Activated CD8-positive, alpha-beta T cell treated with anti-CD3 and anti-CD28 coated beads for 36 hours (primary cell): ENCODE measurements at regions not wholly inside any gene's neighbourhood (a gene's known extent, or its start where the extent isn't known, plus 50 kb on each side); places are given as distances from the start of the nearest gene placed in this dataset.

Source experiments
- ATAC-seq: fragments of 200-7000 bp; cut with Tn5 transposase; one replicate; pipeline ENCODE4 v1.10.0; 2021; ENCODE audit warnings: mild to moderate bottlenecking, moderate library complexity
- CTCF ChIA-PET: fragments of 350-600 bp; sonication (Branson Sonifier 250); formaldehyde crosslinking; loops from one replicate; lab custom pipeline; 2021; ENCODE audit warnings: antibody characterized with exemption; lab: Charles Lee
- POLR2A ChIA-PET: fragments of 350-600 bp; sonication (Branson Sonifier 250); formaldehyde crosslinking; loops from one replicate; lab custom pipeline; 2021; ENCODE audit warnings: antibody characterized with exemption; lab: Charles Lee
- DNase-seq: peaks from one replicate; pipeline ENCODE4 v3.0.0-alpha.2; 2020
- H3K27ac Mint-ChIP-seq: one replicate; pipeline ENCODE4 v1.8.0; 2021; ENCODE audit warnings: mild to moderate bottlenecking, mixed read lengths
- H3K27me3 Mint-ChIP-seq: one replicate; pipeline ENCODE4 v1.8.0; 2021; ENCODE audit warnings: mixed read lengths
- H3K36me3 Mint-ChIP-seq: one replicate; pipeline ENCODE4 v1.8.0; 2021; ENCODE audit warnings: low read depth, mixed read lengths
- H3K4me1 Mint-ChIP-seq: one replicate; pipeline ENCODE4 v1.8.0; 2021; ENCODE audit warnings: low read depth, mixed read lengths
- H3K4me3 Mint-ChIP-seq: one replicate; pipeline ENCODE4 v1.8.0; 2021; ENCODE audit warnings: mild to moderate bottlenecking, moderate library complexity, mixed read lengths
- H3K9me3 Mint-ChIP-seq: one replicate; pipeline ENCODE4 v1.8.0; 2021; ENCODE audit warnings: mixed read lengths
- intact Hi-C: fragments of 100-400 bp; cut with micrococcal nuclease; formaldehyde crosslinking; loops from one replicate; pipeline ENCODE4 v1.10.0; 2022
- TF ChIP-seq, protein P1 (sequence below): fragments of 200-600 bp; IDR thresholded peaks from one replicate; pipeline ENCODE4 v1.8.0; 2022; ENCODE audit warnings: antibody characterized with exemption, mild to moderate bottlenecking

DNA sequence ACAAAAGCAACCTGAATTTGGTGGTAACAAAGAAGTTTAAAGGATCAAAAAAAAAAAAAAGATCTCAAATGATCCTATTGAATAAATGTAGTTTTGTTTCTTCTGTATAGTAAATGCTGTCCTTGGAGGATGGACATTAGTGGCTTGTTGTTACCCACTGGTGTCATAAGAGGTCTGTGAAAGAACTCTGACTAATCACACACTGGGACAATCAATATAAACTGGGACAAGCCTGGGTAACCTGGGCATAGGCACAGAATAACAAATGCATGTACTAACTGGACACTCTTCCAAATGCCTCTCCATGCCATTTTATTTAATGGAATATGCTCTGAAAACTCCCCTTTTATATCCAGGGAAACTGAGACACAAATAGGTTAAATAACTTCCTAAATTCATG, 241.4 kb downstream of the DOK5 start:
- POLR2A ChIA-PET: no interaction called here
- CTCF ChIA-PET: interaction anchor here (1.5 kb wide), 1 partner anchor 9 kb away, joined by 3 read pairs; no protein-coding TSS in a partner anchor

DNA sequence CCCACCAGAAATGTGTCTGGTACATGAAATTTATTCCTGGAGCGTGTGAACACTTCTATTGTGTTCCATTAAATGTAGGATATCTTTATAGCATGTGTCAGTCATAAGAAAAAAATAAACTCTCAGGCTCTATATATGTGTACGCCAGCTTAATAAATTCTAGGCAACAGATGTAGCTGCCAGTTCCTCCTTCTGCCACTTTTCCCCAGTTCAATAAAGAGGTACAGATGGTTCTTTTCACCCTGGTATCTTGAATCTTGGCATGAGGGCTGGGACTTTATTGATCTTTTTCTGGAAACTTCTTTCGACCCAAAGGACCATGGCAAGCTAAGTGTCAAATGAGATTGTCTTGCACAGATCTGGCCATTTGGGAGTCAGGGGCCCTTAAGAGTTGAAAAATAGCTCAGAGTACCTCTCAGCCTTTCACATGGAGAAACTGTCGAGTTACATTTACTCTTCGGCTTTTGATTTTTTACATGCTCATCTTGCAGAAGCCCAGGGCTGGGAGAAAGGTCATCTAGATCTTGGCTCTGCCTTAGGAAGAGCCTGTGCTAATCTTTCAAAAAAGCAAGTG, 240.9 kb downstream of the DOK5 start:
- H3K4me3 Mint-ChIP-seq: no peak overlapping the region
- ChIA-PET CTCF (interaction anchor here (1.5 kb wide), 1 partner anchor 10 kb away, joined by 3 read pairs; no protein-coding TSS in a partner anchor), POLR2A (no interaction called here)
- no peaks in the 10 kb centered on the region for H3K4me1 Mint-ChIP-seq
- TF ChIP-seq, protein P1, sequence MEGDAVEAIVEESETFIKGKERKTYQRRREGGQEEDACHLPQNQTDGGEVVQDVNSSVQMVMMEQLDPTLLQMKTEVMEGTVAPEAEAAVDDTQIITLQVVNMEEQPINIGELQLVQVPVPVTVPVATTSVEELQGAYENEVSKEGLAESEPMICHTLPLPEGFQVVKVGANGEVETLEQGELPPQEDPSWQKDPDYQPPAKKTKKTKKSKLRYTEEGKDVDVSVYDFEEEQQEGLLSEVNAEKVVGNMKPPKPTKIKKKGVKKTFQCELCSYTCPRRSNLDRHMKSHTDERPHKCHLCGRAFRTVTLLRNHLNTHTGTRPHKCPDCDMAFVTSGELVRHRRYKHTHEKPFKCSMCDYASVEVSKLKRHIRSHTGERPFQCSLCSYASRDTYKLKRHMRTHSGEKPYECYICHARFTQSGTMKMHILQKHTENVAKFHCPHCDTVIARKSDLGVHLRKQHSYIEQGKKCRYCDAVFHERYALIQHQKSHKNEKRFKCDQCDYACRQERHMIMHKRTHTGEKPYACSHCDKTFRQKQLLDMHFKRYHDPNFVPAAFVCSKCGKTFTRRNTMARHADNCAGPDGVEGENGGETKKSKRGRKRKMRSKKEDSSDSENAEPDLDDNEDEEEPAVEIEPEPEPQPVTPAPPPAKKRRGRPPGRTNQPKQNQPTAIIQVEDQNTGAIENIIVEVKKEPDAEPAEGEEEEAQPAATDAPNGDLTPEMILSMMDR: no peak
- no peaks in the 10 kb centered on the region for H3K9me3 Mint-ChIP-seq
- no peak overlapping the region for H3K27ac Mint-ChIP-seq
- DNase-seq (no peak), ATAC-seq (no peak)
- no peaks in the 10 kb centered on the region for H3K36me3 Mint-ChIP-seq
- intact Hi-C loops: no loop called here
- peaks cover 1% of the 10 kb centered on the region for H3K27me3 Mint-ChIP-seq

More for the DNA sequence above, 241.4 kb downstream of the DOK5 start:
- Mint-ChIP-seq H3K27ac (no peak overlapping the region), H3K36me3 (no peaks in the 10 kb centered on the region), H3K4me3 (no peak overlapping the region), H3K27me3 (peaks cover under 1% of the 10 kb centered on the region), H3K9me3 (no peaks in the 10 kb centered on the region), H3K4me1 (no peaks in the 10 kb centered on the region)
- ATAC-seq (no peak), DNase-seq (no peak)
- TF ChIP-seq, protein P1: no peak
- intact Hi-C loops: no loop called here

DNA sequence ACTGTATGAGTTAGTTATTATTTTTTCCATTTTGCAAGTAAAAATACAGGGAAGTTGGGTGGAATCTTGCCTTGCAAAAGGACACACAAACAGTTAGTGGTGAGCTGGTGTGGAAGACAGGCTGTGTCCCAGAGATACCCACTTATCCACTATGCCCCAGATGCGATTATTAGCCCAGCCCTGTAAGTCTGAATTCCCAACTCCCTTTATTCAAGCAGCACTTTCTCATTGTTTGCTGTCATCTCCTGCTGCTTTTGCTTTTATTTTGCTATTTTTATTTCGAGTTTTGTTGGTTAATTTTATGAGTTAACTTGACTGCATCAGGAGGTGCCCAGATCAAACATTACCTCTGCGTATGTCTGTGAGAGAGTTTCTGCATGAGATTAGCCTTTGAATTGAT, 239.4 kb downstream of the DOK5 start:
- Mint-ChIP-seq H3K4me1 (no peaks in the 10 kb centered on the region), H3K9me3 (no peaks in the 10 kb centered on the region), H3K36me3 (no peaks in the 10 kb centered on the region), H3K27ac (no peak overlapping the region), H3K27me3 (peaks cover 1% of the 10 kb centered on the region), H3K4me3 (no peak overlapping the region)
- TF ChIP-seq, protein P1: no peak
- DNase-seq: no peak
- no peak for ATAC-seq
- intact Hi-C loops: no loop called here
- ChIA-PET POLR2A (no interaction called here), CTCF (no interaction called here)

DNA sequence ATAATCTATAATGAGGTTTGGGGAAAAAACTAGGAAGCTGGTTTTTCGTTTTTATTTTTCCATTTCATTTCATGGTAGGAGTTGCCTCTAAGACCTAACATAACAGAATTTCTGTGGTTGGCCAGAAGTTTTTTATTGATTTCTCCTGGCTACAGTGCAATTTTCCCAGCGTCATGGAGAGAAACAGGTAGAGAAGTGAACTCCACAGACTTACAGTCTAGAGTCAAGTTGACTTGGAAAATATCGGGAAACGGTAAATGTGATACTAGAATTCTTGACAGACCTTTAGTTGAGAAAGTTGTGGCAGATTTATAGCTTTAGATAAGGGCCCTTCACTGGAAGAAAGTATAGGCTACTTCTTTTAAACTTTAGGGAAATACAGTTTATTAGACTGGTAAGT, 238.3 kb downstream of the DOK5 start:
- POLR2A ChIA-PET: no interaction called here
- intact Hi-C loops: no loop called here
- peaks cover 1% of the 10 kb centered on the region for H3K27me3 Mint-ChIP-seq
- no peak for ATAC-seq
- TF ChIP-seq, protein P1: no peak
- H3K9me3 Mint-ChIP-seq: no peaks in the 10 kb centered on the region
- no peak overlapping the region for H3K27ac Mint-ChIP-seq
- CTCF ChIA-PET: no interaction called here
- no peak for DNase-seq
- H3K4me1 Mint-ChIP-seq: no peaks in the 10 kb centered on the region
- no peak overlapping the region for H3K4me3 Mint-ChIP-seq
- H3K36me3 Mint-ChIP-seq: no peaks in the 10 kb centered on the region

DNA sequence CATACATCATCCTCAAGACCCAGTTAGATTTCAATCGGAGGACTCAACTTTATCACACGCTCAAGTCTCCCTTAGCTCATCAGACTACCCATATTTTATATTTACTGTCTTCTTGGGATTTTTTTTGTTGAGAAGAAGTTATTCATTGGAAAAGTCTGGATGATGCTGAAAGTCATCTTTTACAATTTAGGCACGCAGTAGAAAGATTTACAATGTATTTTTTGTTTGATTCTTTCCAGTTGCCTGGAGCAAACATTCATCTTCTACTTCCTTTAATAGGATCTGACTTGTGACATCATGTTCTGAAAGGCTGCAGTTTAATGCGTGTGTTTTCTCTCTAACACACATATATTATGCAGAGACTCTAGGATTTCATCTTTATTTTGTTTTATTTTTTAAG, 235.7 kb downstream of the DOK5 start:
- Mint-ChIP-seq H3K36me3 (no peaks in the 10 kb centered on the region), H3K4me1 (no peaks in the 10 kb centered on the region), H3K4me3 (no peak overlapping the region), H3K9me3 (no peaks in the 10 kb centered on the region), H3K27ac (no peak overlapping the region), H3K27me3 (peaks cover 1% of the 10 kb centered on the region)
- TF ChIP-seq, protein P1: no peak
- intact Hi-C loops: no loop called here
- CTCF ChIA-PET: no interaction called here
- no peak for DNase-seq
- POLR2A ChIA-PET: no interaction called here
- no peak for ATAC-seq
